Activated naive CD4-positive, alpha-beta T cell treated with anti-CD3 and anti-CD28 coated beads for 36 hours (primary cell): ENCODE measurements at regions not wholly inside any gene's neighbourhood (a gene's known extent, or its start where the extent isn't known, plus 50 kb on each side); places are given as distances from the start of the nearest gene placed in this dataset.

ENCODE experiments used
- CTCF ChIA-PET: fragments of 350-600 bp; sonication (Branson Sonifier 250); formaldehyde crosslinking; loops from one replicate; lab custom pipeline; 2021; ENCODE audit warnings: antibody characterized with exemption; lab: Charles Lee
- DNase-seq: peaks from one replicate; pipeline ENCODE4 v3.0.0-alpha.2; 2020
- H3K27ac Mint-ChIP-seq: one replicate; pipeline ENCODE4 v1.8.0; 2021; ENCODE audit warnings: mild to moderate bottlenecking, mixed read lengths
- H3K27me3 Mint-ChIP-seq: one replicate; pipeline ENCODE4 v1.8.0; 2021; ENCODE audit warnings: low read depth, mixed read lengths
- H3K36me3 Mint-ChIP-seq: one replicate; pipeline ENCODE4 v1.8.0; 2021; ENCODE audit warnings: low read depth, mixed read lengths
- H3K4me1 Mint-ChIP-seq: one replicate; pipeline ENCODE4 v1.8.0; 2021; ENCODE audit warnings: low read depth, mixed read lengths
- H3K4me3 Mint-ChIP-seq: one replicate; pipeline ENCODE4 v1.8.0; 2021; ENCODE audit warnings: mild to moderate bottlenecking, moderate library complexity, mixed read lengths
- H3K9me3 Mint-ChIP-seq: one replicate; pipeline ENCODE4 v1.8.0; 2021; ENCODE audit warnings: mixed read lengths
- intact Hi-C: fragments of 100-400 bp; cut with micrococcal nuclease; formaldehyde crosslinking; loops from one replicate; pipeline ENCODE4 v1.15.1; 2023

GRCh38 chr5:74371621-74372020 is 268.9 kb downstream of the ENC1 start:
- H3K9me3 Mint-ChIP-seq = no peaks in the 10 kb centered on the region
- no peaks in the 10 kb centered on the region for H3K36me3 Mint-ChIP-seq
- no peak for DNase-seq
- no peaks in the 10 kb centered on the region for H3K4me1 Mint-ChIP-seq
- CTCF ChIA-PET = no interaction called here
- intact Hi-C loops = no loop called here
- no peaks in the 10 kb centered on the region for H3K27me3 Mint-ChIP-seq
- H3K4me3 Mint-ChIP-seq = no peak overlapping the region
- H3K27ac Mint-ChIP-seq = no peak overlapping the region

GRCh38 chr5:74370168-74370567 is 270.4 kb downstream of the ENC1 start:
- Mint-ChIP-seq H3K4me1 (no peaks in the 10 kb centered on the region), H3K27me3 (no peaks in the 10 kb centered on the region), H3K4me3 (no peak overlapping the region), H3K36me3 (no peaks in the 10 kb centered on the region), H3K9me3 (no peaks in the 10 kb centered on the region), H3K27ac (no peak overlapping the region)
- CTCF ChIA-PET = no interaction called here
- no peak for DNase-seq
- intact Hi-C loops = no loop called here

GRCh38 chr5:74369173-74369572 is 271.4 kb downstream of the ENC1 start:
- CTCF ChIA-PET = no interaction called here

GRCh38 chr5:74367934-74368333 is 272.6 kb downstream of the ENC1 start:
- Mint-ChIP-seq H3K36me3 (no peaks in the 10 kb centered on the region), H3K27me3 (no peaks in the 10 kb centered on the region), H3K4me1 (no peaks in the 10 kb centered on the region), H3K27ac (no peak overlapping the region), H3K4me3 (no peak overlapping the region), H3K9me3 (no peaks in the 10 kb centered on the region)
- CTCF ChIA-PET = no interaction called here
- intact Hi-C loops = no loop called here
- no peak for DNase-seq

More at GRCh38 chr5:74369173-74369572, 271.4 kb downstream of the ENC1 start:
- intact Hi-C loops = no loop called here
- Mint-ChIP-seq H3K27ac (no peak overlapping the region), H3K4me3 (no peak overlapping the region), H3K27me3 (no peaks in the 10 kb centered on the region), H3K4me1 (no peaks in the 10 kb centered on the region), H3K36me3 (no peaks in the 10 kb centered on the region), H3K9me3 (no peaks in the 10 kb centered on the region)
- DNase-seq = no peak

GRCh38 chr5:74367241-74367733 is 273.2 kb downstream of the ENC1 start:
- no peaks in the 10 kb centered on the region for H3K36me3 Mint-ChIP-seq
- H3K27ac Mint-ChIP-seq = no peak overlapping the region
- CTCF ChIA-PET = no interaction called here
- DNase-seq = no peak
- H3K9me3 Mint-ChIP-seq = no peaks in the 10 kb centered on the region
- intact Hi-C loops = no loop called here
- H3K4me3 Mint-ChIP-seq = no peak overlapping the region
- H3K4me1 Mint-ChIP-seq = no peaks in the 10 kb centered on the region
- peaks cover 3% of the 10 kb centered on the region for H3K27me3 Mint-ChIP-seq

- CTCF ChIA-PET = no interaction called here
Observed at GRCh38 chr5:74365723-74366122, 274.8 kb downstream of the ENC1 start.

GRCh38 chr5:74364507-74364906 is 276.0 kb downstream of the ENC1 start:
- H3K4me1 Mint-ChIP-seq = no peaks in the 10 kb centered on the region
- H3K27me3 Mint-ChIP-seq = peaks cover 3% of the 10 kb centered on the region
- intact Hi-C loops = no loop called here
- no peak overlapping the region for H3K4me3 Mint-ChIP-seq
- CTCF ChIA-PET = no interaction called here
- no peak for DNase-seq
- no peaks in the 10 kb centered on the region for H3K36me3 Mint-ChIP-seq
- no peaks in the 10 kb centered on the region for H3K9me3 Mint-ChIP-seq
- no peak overlapping the region for H3K27ac Mint-ChIP-seq

More at GRCh38 chr5:74365723-74366122, 274.8 kb downstream of the ENC1 start:
- Mint-ChIP-seq H3K9me3 (no peaks in the 10 kb centered on the region), H3K4me1 (no peaks in the 10 kb centered on the region), H3K27ac (no peak overlapping the region), H3K4me3 (no peak overlapping the region), H3K27me3 (peaks cover 3% of the 10 kb centered on the region), H3K36me3 (no peaks in the 10 kb centered on the region)
- intact Hi-C loops = no loop called here
- DNase-seq = no peak

- intact Hi-C loops = no loop called here
- DNase-seq = no peak
- Mint-ChIP-seq H3K27ac (no peak overlapping the region), H3K9me3 (no peaks in the 10 kb centered on the region), H3K27me3 (peaks cover 3% of the 10 kb centered on the region), H3K4me3 (no peak overlapping the region), H3K4me1 (no peaks in the 10 kb centered on the region), H3K36me3 (no peaks in the 10 kb centered on the region)
- CTCF ChIA-PET = no interaction called here
Observed at GRCh38 chr5:74363603-74364205, 276.8 kb downstream of the ENC1 start.

GRCh38 chr5:74361406-74362358 is 278.8 kb downstream of the ENC1 start:
- Mint-ChIP-seq H3K36me3 (no peaks in the 10 kb centered on the region), H3K27me3 (peaks cover 3% of the 10 kb centered on the region), H3K4me3 (no peak overlapping the region), H3K27ac (no peak overlapping the region), H3K9me3 (no peaks in the 10 kb centered on the region), H3K4me1 (no peaks in the 10 kb centered on the region)
- no peak for DNase-seq
- CTCF ChIA-PET = no interaction called here
- intact Hi-C loops = no loop called here

- no peak for DNase-seq
- intact Hi-C loops = no loop called here
- Mint-ChIP-seq H3K36me3 (no peaks in the 10 kb centered on the region), H3K9me3 (no peaks in the 10 kb centered on the region), H3K27me3 (peaks cover 3% of the 10 kb centered on the region), H3K27ac (no peak overlapping the region), H3K4me3 (no peak overlapping the region), H3K4me1 (no peaks in the 10 kb centered on the region)
- CTCF ChIA-PET = no interaction called here
Observed at GRCh38 chr5:74360535-74361210, 279.9 kb downstream of the ENC1 start.

GRCh38 chr5:74357827-74358226 is 282.7 kb downstream of the ENC1 start:
- Mint-ChIP-seq H3K4me1 (no peaks in the 10 kb centered on the region), H3K27ac (no peak overlapping the region), H3K36me3 (no peaks in the 10 kb centered on the region), H3K4me3 (no peak overlapping the region), H3K9me3 (no peaks in the 10 kb centered on the region), H3K27me3 (peaks cover 3% of the 10 kb centered on the region)
- no peak for DNase-seq
- intact Hi-C loops = no loop called here
- CTCF ChIA-PET = no interaction called here

- no peak overlapping the region for H3K27ac Mint-ChIP-seq
- no peaks in the 10 kb centered on the region for H3K4me1 Mint-ChIP-seq
- no peaks in the 10 kb centered on the region for H3K36me3 Mint-ChIP-seq
- intact Hi-C loops = no loop called here
- DNase-seq = no peak
- H3K4me3 Mint-ChIP-seq = no peak overlapping the region
- CTCF ChIA-PET = no interaction called here
- no peaks in the 10 kb centered on the region for H3K9me3 Mint-ChIP-seq
- H3K27me3 Mint-ChIP-seq = peaks cover 2% of the 10 kb centered on the region
Observed at GRCh38 chr5:74356009-74356695, 284.4 kb downstream of the ENC1 start.
